HG03139 (cell line): ENCODE measurements at regions not wholly inside any gene's neighbourhood (a gene's known extent, or its start where the extent isn't known, plus 50 kb on each side); places are given as distances from the start of the nearest gene placed in this dataset.

Source experiments
- ATAC-seq: cut with Tn5 transposase; IDR thresholded peaks from one replicate; pipeline ENCODE4 v1.9.1; 2021; ENCODE audit not compliant: unreplicated experiment

GRCh38 chr13:106302843-106303242 lies 232.6 kb downstream of the EFNB2 start:
- ATAC-seq, result no peak

GRCh38 chr13:106302011-106302410 lies 233.5 kb downstream of the EFNB2 start:
- ATAC-seq, result no peak

- ATAC-seq, result no peak
Measured at GRCh38 chr13:106299621-106300020, 235.8 kb downstream of the EFNB2 start.

- ATAC-seq, result no peak
Measured at GRCh38 chr13:106297283-106297682, 238.2 kb downstream of the EFNB2 start.

GRCh38 chr13:106296723-106297122 lies 238.7 kb downstream of the EFNB2 start:
- no peak for ATAC-seq

- ATAC-seq, result no peak
Measured at GRCh38 chr13:106295971-106296370, 239.5 kb downstream of the EFNB2 start.

- no peak for ATAC-seq
Measured at GRCh38 chr13:106291006-106291405, 244.5 kb downstream of the EFNB2 start.

- ATAC-seq, result no peak
Measured at GRCh38 chr13:106287351-106287750, 248.1 kb downstream of the EFNB2 start.

GRCh38 chr13:106286811-106287210 lies 248.7 kb downstream of the EFNB2 start:
- ATAC-seq, result peak; percentile 98

GRCh38 chr13:106284358-106284757 lies 251.1 kb downstream of the EFNB2 start:
- no peak for ATAC-seq

GRCh38 chr13:106281426-106281825 lies 254.0 kb downstream of the EFNB2 start:
- no peak for ATAC-seq

- ATAC-seq, result no peak
Measured at GRCh38 chr13:106277484-106278154, 257.8 kb downstream of the EFNB2 start.

- ATAC-seq, result no peak
Measured at GRCh38 chr13:106276876-106277275, 258.6 kb downstream of the EFNB2 start.

GRCh38 chr13:106275446-106276032 lies 259.9 kb downstream of the EFNB2 start:
- no peak for ATAC-seq

GRCh38 chr13:106274551-106275203 lies 260.8 kb downstream of the EFNB2 start:
- no peak for ATAC-seq

GRCh38 chr13:106263801-106264200 lies 271.7 kb downstream of the EFNB2 start:
- no peak for ATAC-seq

- ATAC-seq, result no peak
Measured at GRCh38 chr13:106262886-106263285, 272.6 kb downstream of the EFNB2 start.

- no peak for ATAC-seq
Measured at GRCh38 chr13:106261450-106261849, 274.0 kb downstream of the EFNB2 start.

GRCh38 chr13:106260352-106260751 lies 275.1 kb downstream of the EFNB2 start:
- no peak for ATAC-seq

- no peak for ATAC-seq
Measured at GRCh38 chr13:106259928-106260327, 275.5 kb downstream of the EFNB2 start.

- no peak for ATAC-seq
Measured at GRCh38 chr13:106246666-106247188, 288.7 kb downstream of the EFNB2 start.

- ATAC-seq, result no peak
Measured at GRCh38 chr13:106246242-106246641, 289.2 kb downstream of the EFNB2 start.
